Mucosa of rectum (tissue), 2 donors: ENCODE measurements at regions not wholly inside any gene's neighbourhood (a gene's known extent, or its start where the extent isn't known, plus 50 kb on each side); places are given as distances from the start of the nearest gene placed in this dataset.

Experiments used
- H3K27ac ChIP-seq, 2 donors: one replicate each; pipeline ENCODE4 v1.7.0; 2013; ENCODE audit warnings: inconsistent platforms in 2 of 2, low read depth in 2 of 2, low read length in 2 of 2
- H3K27me3 ChIP-seq, 2 donors: one replicate each; pipeline ENCODE4 v1.7.0; 2013; ENCODE audit warnings: low read length in 2 of 2; ENCODE audit not compliant: control insufficient read depth in 2 of 2, insufficient read depth in 2 of 2
- H3K36me3 ChIP-seq, 2 donors: one replicate each; pipeline ENCODE4 v1.7.0; 2013; ENCODE audit warnings: low read length in 2 of 2; ENCODE audit not compliant: control insufficient read depth in 2 of 2, insufficient read depth in 2 of 2
- H3K4me1 ChIP-seq, 2 donors: one replicate each; pipeline ENCODE4 v1.7.0; 2013; ENCODE audit warnings: low read length in 2 of 2, mild to moderate bottlenecking in 1 of 2; ENCODE audit not compliant: control insufficient read depth in 2 of 2, insufficient read depth in 2 of 2
- H3K4me3 ChIP-seq, 2 donors: one replicate each; pipeline ENCODE4 v1.7.0; 2013; ENCODE audit warnings: low read length in 2 of 2
- H3K9ac ChIP-seq, 2 donors: one replicate each; pipeline ENCODE4 v1.7.0; 2013; ENCODE audit warnings: low read length in 2 of 2, low read depth in 1 of 2, mild to moderate bottlenecking in 1 of 2
- H3K9me3 ChIP-seq, 2 donors: one replicate each; pipeline ENCODE4 v1.7.0; 2013; ENCODE audit warnings: low read length in 2 of 2; ENCODE audit not compliant: control insufficient read depth in 2 of 2
- donor health status: healthy.
- donor health status: Normal muscosa, but diverticular disease.

DNA sequence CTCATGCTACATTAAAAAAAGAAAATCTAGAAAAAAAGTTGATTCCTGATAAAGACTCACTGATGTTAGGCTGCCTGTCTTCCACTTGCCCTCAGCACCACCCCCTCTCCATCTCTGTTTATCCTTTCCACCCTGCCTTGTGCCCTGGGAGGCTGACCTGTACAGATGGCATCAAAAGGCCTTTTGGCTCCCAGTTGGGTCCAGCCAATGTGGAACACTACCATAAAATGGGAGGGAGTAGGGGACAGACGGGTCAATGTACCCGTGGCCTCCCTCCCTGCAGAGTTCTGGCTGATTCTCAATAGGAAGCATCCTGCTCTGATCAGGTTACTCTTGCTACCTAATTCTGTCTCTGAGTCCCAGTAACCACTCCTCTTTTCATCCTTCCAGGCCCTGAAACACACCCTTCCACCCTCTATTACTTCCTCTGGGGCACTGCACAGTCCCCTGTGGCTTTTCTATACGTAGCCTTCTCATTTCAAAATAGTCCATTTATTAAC lies 300.0 kb downstream of the HHIPL2 start:
- no peaks in the 10 kb centered on the region for H3K4me1 ChIP-seq
- H3K9me3 ChIP-seq: no peaks in the 10 kb centered on the region

DNA sequence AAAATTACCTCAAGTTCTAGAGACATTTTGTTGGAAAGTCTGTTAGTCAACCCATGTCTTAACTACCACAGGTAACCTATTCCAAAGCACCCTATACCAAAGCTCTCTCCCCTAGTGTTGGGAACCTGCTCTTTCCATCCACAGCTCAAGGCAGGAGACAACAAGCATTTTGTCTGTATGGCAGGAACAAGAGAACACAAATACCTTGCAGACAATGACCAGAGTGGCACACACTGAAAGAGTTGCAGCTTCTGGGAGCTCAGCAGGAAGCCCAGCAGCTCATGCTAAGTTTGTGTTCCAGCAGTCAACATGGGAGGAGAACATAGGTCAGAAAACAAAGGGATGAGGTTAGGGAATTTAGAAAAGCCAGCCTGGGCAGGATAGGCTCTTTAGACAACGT lies 300.8 kb downstream of the HHIPL2 start:
- Histone ChIP-seq H3K9me3 (no peaks in the 10 kb centered on the region), H3K4me1 (no peaks in the 10 kb centered on the region), H3K4me3 (no peak overlapping the region), H3K36me3 (no peaks in the 10 kb centered on the region), H3K27me3 (no peaks in the 10 kb centered on the region), H3K27ac (no peak overlapping the region), H3K9ac (no peak overlapping the region)

More for the DNA sequence above, 300.0 kb downstream of the HHIPL2 start:
- Histone ChIP-seq H3K36me3 (no peaks in the 10 kb centered on the region), H3K9ac (no peak overlapping the region), H3K27me3 (no peaks in the 10 kb centered on the region), H3K4me3 (no peak overlapping the region), H3K27ac (no peak overlapping the region)

DNA sequence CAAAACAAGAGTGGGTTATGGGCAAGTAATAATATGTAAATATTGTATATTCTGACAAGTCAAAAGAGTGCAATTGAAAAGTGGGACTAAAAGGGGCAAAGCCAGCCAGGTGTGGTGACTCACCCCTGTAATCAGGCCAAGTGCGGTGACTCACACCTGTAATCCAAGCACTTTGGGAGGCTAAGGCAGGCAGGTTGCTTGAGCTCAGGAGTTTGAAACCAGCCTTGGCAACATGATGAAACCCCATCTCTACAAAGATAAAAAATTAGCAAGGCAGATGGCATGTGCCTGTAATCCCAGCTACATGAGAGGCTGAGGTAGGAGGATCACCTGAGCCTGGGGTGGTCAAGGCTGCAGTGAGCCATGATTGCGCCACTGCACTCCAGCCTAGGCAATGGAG lies 304.0 kb downstream of the HHIPL2 start:
- no peak overlapping the region for H3K27ac ChIP-seq
- no peaks in the 10 kb centered on the region for H3K4me1 ChIP-seq
- H3K36me3 ChIP-seq: no peaks in the 10 kb centered on the region
- H3K4me3 ChIP-seq: no peak overlapping the region
- H3K27me3 ChIP-seq: no peaks in the 10 kb centered on the region
- H3K9ac ChIP-seq: no peak overlapping the region
- no peaks in the 10 kb centered on the region for H3K9me3 ChIP-seq

DNA sequence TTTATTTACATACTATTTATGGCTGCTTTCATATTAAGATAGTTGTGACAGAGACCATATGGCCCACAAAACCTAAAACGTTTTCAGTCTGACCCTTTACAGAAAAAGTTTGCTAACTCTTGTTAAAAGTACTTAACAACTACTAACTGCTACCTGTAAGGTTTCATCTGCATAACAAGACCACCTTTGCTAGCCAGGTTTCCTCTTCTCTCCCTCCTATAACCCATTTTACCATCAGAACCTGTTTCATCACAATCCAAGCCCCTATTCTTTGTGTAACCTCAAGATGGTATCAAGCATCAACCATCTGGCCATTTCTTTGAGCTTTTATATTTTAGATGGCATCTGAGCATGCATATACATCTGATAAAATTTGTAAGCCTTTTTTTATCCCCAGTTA lies 305.4 kb downstream of the HHIPL2 start:
- no peaks in the 10 kb centered on the region for H3K4me1 ChIP-seq
- no peaks in the 10 kb centered on the region for H3K27me3 ChIP-seq

DNA sequence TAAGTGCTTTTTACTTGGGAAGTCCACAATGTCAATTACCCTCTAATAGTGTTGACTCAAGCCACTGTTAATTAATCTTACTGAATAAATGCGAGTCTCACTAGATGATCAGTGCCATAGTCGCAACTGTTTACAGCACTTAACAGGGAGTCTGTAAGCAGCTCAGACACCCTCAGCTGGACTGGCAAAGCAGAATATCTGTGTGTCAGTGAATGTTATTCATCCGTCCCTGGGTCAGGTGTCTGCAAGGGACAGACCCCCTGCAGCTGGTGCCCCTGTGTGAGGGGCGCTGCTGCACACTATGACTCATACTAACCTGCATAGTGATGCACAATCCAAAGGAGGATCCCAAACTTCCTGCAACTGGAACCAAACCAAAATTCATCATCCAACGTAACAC lies 306.5 kb downstream of the HHIPL2 start:
- Histone ChIP-seq H3K36me3 (no peaks in the 10 kb centered on the region), H3K4me3 (no peak overlapping the region), H3K4me1 (no peaks in the 10 kb centered on the region), H3K27me3 (no peaks in the 10 kb centered on the region), H3K9ac (no peak overlapping the region), H3K9me3 (no peaks in the 10 kb centered on the region), H3K27ac (no peak overlapping the region)

More for the DNA sequence above, 305.4 kb downstream of the HHIPL2 start:
- Histone ChIP-seq H3K9ac (no peak overlapping the region), H3K9me3 (no peaks in the 10 kb centered on the region), H3K36me3 (no peaks in the 10 kb centered on the region), H3K27ac (no peak overlapping the region), H3K4me3 (no peak overlapping the region)

DNA sequence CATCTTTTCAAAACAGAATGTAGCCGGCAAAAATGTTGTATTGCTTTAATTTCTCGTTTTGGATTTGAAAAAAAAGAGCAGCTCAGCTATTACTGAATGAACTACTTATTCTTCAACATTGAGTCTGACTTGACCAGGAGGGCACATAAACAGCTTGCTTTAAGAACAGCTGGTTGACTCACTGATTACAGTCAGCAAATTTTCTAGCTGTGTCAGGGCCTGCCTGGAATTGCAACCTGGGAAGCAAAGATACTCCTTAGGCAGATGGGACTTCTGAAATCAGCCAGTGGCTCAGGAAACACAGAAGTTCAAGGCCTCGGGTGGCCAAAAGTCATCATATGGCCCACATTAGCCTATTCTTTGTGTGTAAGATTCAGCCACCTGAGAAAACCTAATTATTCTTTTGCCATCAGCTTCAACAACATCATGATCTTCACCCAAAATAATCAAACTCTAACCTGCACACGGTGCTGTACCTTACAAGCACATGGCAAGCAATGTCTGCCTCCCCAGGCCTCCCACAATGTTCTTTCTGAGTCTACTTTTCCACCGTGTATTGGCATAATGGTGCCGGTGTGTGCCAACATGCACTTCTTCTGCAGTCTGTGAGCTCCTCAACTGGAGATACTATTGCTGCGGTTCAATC lies 307.2 kb downstream of the HHIPL2 start:
- H3K27me3 ChIP-seq: no peaks in the 10 kb centered on the region
- H3K27ac ChIP-seq: no peak overlapping the region
- H3K9me3 ChIP-seq: no peaks in the 10 kb centered on the region
- no peaks in the 10 kb centered on the region for H3K4me1 ChIP-seq
- H3K36me3 ChIP-seq: no peaks in the 10 kb centered on the region
- H3K9ac ChIP-seq: no peak overlapping the region
- H3K4me3 ChIP-seq: no peak overlapping the region

DNA sequence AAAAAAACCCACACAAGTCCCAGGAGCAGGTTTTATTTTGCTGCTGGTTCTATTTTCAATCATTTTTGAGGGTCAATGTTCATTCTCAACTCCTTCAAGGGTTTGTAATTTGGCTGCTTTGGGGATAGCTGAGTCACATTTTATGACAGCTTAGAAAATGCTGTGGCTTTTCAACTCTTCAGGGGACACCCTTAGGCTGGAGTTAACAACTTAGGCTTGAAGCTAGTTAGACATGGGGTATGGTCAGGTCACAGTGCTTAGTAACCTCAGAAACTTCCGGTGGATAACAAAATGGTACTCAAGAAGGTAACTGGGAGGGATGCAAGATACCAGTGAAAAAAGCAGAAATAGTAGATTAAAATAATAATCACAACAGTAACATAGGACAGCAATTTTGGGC lies 308.8 kb downstream of the HHIPL2 start:
- H3K9me3 ChIP-seq: no peaks in the 10 kb centered on the region
- H3K4me3 ChIP-seq: no peak overlapping the region
- no peaks in the 10 kb centered on the region for H3K36me3 ChIP-seq
- no peaks in the 10 kb centered on the region for H3K27me3 ChIP-seq
- H3K9ac ChIP-seq: no peak overlapping the region
- H3K4me1 ChIP-seq: no peaks in the 10 kb centered on the region
- no peak overlapping the region for H3K27ac ChIP-seq

DNA sequence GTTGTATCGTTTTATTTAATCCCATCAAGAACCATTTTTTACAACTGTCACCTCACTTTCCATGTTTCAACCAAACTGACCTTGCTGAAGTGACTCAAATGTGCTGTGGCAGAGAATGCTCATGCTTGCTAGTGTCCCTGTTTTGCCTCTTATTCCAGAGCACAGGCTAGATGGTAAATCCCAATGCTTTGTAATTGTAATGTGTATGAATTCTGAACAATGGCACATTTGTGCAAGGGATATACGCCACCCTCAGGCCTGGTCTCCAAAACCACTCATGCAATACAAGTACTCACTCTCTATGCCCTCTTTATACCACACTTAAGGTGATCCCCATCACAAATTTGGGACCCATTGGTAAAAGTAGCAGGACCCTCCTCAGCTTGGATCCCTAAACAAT lies 313.6 kb downstream of the HHIPL2 start:
- no peak overlapping the region for H3K4me3 ChIP-seq
- H3K36me3 ChIP-seq: no peaks in the 10 kb centered on the region
- H3K27ac ChIP-seq: no peak overlapping the region
- H3K27me3 ChIP-seq: no peaks in the 10 kb centered on the region
- no peaks in the 10 kb centered on the region for H3K9me3 ChIP-seq
- H3K4me1 ChIP-seq: no peaks in the 10 kb centered on the region
- H3K9ac ChIP-seq: no peak overlapping the region

DNA sequence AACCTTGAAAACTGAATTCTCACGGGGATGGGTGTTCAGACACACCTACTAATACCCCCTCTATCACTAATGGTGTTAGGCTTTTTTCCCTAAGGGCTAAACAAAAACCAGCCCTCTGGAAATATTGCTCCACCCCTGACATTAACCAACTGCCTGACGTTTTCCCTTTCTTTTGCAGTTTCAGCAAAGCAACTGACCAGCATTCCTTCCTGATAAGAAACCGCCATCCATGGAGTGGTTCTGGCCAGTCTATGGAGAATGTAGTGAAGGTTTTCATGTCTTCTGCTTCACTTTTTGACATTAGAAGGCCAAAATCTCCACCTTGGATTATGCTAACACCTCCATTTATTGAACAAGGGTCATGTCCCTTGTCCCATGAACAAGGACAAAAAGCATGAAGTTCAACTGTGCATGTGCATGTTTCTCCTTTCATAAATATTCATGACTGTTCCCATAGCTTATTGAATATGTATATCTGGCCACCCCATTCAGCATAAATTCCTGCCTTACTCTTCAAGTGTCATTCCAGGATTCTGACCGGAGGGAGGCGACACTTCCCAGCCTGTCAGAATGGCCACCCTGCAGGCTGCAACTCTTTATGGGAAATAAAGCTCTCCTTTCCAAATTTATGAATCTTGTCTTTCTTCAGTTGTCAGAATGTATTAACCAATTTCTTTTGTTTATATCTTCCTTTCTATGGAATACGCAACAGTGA lies 314.3 kb downstream of the HHIPL2 start:
- Histone ChIP-seq H3K4me1 (no peaks in the 10 kb centered on the region), H3K27ac (no peak overlapping the region), H3K9me3 (no peaks in the 10 kb centered on the region), H3K4me3 (no peak overlapping the region), H3K9ac (no peak overlapping the region), H3K27me3 (no peaks in the 10 kb centered on the region), H3K36me3 (no peaks in the 10 kb centered on the region)

DNA sequence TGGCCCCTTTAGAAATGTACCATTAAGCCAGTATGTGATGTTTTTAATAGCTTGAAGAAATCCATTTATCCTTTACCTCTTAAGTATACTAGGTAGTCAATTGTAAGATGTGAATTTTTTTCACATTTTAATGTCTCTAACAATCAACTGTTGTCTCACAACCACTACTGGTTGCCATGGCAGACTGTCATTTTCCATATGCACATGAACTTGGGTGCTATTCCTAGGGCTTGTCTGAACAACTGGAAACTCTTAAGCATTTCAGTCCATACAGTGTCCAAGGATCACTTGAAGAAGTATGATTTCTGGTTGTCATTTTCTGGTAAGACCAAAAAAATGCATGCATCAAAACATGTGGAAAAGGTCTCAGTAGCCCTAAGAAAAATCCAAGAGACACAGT lies 315.1 kb downstream of the HHIPL2 start:
- no peaks in the 10 kb centered on the region for H3K9me3 ChIP-seq

More for the DNA sequence above, 315.1 kb downstream of the HHIPL2 start:
- Histone ChIP-seq H3K36me3 (no peaks in the 10 kb centered on the region), H3K27me3 (no peaks in the 10 kb centered on the region), H3K27ac (no peak overlapping the region), H3K4me3 (no peak overlapping the region), H3K9ac (no peak overlapping the region), H3K4me1 (no peaks in the 10 kb centered on the region)
